Epidermal melanocyte (primary cell): ENCODE measurements at regions not wholly inside any gene's neighbourhood (a gene's known extent, or its start where the extent isn't known, plus 50 kb on each side); places are given as distances from the start of the nearest gene placed in this dataset.
A peak's percentile ranks its signal among the peaks of the same experiment; 100 is the strongest.
"Not testable (repeated sequence)": the region's sequence is repeated elsewhere in the genome, so short reads cannot be mapped to it uniquely, and the experiment has no call there.

ENCODE experiments used
- DNase-seq: peaks from one replicate; pipeline ENCODE4 v3.0.0; 2011; ENCODE audit warnings: low spot score; ENCODE audit not compliant: insufficient read length

DNA sequence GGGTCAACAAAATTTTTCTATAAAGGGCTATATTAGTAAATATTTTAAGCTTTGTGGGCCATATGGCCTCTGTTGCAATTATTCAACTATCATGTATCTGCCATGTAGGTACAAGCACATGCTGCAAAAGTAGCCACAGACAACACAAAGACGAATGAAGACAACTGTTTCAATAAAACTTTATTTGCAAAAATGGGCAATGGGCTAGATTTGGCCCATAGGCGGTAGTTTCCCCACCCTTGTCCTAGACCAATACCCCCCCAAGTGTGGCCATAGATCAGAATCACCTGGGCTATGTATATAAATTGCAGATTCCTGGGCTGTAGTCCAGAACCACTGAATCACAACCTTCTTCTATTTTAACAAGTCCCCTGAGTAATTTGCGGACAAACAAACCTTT, 331.0 kb upstream of the PSMD7 start:
- DNase-seq, result no peak

DNA sequence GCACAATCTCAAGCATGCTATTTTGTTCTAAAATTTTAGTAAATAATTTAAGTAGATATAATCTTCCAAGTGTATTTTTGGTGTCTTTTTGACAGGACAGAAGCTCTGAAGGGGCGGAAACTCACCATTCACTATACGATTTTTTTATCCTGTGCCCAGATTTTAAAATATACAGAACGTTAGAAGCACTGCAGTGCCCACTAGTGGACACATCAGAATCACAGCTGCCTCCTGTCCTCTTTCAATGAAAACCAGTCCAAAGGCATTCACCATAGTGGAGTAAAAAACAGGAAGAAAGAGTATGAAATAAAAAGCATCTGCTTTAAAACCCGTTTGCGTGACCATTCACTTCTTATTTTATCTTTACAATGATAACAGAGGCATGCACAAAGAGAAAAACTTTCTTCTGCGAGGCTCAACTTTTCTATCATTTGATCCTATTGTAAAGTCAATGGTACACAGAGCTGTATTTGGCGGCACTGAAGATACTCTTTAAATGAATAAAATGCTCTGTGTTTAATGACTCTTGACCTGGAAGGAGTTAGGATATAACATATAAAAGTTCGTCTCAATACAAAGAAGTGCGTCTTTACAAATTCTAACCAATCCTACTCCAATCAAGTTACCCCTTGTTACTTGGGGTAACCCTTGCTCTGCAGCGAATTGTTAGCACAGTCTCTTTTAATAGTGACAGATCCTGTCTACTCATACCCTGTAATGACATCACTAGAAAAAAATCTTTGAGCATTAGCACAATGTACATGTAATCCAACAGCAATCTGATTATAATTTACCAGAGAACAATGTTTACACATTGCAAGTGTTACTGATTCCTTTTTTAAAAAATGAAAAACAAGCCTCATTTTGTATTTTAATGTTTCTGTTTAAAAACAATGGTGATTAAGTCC, 339.8 kb upstream of the PSMD7 start:
- DNase-seq, result peak; percentile 59

DNA sequence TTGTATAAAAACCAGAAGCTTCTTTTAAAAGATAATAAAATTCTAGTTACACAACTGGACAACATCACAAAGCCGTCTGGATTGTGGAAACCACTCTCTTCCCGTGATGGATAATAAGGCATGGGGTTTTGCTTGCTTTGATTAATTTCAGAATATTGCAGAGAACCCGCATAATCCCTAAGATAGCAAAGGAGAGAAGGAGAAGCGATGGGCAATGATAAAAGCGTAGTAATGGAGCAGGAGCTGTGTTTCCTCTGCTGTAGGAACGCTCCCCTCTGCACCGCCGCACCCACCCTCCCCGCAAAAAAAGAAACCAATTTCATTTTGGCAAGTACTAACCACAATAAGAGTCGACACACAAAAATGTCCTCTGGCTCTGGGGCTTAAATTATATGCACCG, 340.9 kb upstream of the PSMD7 start:
- DNase-seq, result no peak

GRCh38 chr16:73955255-73955654, 341.4 kb upstream of the PSMD7 start:
- no peak for DNase-seq

DNA sequence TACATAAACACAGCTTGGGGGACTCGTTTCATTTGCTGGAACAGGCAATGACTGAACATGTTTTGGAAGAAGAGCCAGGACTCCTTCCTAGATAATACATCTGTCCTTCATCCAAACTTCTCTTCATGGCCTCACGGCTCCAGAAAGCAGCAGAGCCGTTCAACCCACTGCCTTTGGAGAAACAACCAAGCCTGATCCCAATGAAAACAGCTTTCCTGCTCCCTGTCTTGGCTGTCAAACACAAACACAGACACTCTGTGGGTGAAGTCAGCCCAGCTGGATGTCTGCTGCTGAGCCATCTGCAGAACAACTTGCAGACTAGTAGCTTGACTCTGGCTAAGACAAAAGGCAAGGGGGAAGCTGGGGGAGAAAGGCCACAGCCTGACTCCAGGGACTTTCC, 345.1 kb upstream of the PSMD7 start:
- DNase-seq, result no peak

DNA sequence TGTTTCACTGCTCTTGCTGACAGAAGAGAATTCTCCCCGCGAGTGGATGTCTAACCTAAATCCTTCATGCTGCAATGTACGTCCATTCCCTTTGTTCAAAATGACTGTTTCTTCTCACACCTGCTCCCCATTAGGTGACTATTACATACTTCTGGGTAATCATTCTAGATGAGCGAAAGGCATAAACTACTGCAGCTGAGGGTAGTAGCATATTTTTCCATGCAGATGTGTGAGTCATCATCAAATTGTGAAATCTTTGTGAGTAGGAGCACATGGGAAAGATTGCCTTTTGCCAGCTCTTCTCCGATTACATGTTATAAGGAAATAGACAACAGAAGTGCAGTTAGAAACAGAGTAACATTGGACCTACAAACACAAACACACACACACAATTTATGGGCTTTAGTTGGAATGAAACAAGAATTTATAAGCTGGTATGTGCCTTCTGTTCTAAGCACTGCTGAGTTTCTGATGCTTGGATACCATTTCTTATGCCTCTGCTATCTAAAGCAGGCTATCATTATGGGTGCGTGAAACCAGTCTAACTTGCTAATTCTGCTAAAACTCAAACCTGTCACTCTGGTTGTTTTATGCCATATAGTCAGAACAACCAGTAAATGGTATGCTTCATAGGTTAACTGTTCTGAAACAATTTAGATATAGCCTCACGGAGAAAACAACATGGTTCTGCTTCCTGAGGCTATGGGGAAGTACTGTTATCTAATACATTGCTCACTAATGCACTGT, 346.9 kb upstream of the PSMD7 start:
- peak; percentile 53 for DNase-seq

- DNase-seq, result no peak
These were observed 351.0 kb upstream of the PSMD7 start for GRCh38 chr16:73945631-73946030.

DNA sequence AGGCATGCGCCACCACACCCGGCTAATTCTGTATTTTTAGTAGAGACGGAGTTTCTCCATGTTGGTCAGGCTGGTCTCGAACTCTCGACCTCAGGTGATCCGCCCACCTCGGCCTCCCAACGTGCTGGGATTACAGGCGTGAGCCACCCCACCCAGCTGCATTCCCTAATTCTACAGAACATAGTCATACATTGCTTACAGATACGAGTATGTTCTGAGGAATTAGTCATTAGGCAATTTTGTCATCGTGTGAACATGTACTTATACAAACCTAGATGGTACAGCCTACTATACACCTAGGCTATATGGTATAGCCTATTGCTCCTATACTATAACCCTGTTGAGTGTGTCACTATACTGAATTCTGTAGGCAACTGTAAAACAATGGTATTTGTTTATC, 353.4 kb upstream of the PSMD7 start:
- not testable (repeated sequence) for DNase-seq

GRCh38 chr16:73940786-73941185, 355.8 kb upstream of the PSMD7 start:
- DNase-seq, result not testable (repeated sequence)

GRCh38 chr16:73923951-73924350, 372.7 kb upstream of the PSMD7 start:
- no peak for DNase-seq

- no peak for DNase-seq
These were observed 375.3 kb upstream of the PSMD7 start for GRCh38 chr16:73921295-73921694.

- DNase-seq, result no peak
These were observed 379.6 kb upstream of the PSMD7 start for GRCh38 chr16:73916829-73917594.

DNA sequence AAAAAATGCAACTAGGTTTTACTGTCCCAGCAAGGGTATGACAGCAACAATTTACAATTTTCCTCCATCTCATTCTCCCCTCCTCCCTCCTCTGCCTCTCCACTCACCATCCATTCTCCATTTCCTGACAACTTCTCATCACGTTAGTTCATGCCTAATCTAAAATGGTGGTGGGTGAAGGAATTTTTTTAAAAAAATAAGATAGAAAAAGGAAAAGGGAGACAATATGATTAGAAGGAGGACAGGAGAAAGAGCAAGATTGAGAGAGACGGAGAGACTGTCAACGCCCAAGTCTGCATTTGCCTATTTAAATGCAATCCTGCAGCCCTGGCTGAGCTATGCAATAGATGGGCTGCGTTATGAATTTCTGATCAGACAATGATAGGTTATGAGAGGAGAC, 380.7 kb upstream of the PSMD7 start:
- DNase-seq, result no peak

DNA sequence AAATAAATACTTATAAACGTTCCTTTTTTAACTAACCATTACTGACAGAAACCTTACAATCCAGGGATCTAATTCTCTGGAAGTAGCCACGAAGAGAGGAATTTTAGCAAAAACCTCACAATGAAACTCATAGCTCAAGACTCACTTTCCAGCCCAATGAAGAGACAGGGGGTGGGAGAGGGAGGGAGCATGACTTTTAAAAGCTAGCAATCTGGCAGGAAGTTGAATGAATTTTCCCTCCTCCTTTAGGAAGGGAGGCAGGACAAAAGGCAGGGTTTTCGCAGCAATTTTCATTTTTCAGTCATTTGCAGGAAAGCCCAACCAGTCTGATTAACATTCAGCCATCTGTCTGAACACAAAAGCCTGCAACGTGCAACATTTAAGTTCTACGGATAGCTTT, 381.5 kb upstream of the PSMD7 start:
- DNase-seq, result no peak

DNA sequence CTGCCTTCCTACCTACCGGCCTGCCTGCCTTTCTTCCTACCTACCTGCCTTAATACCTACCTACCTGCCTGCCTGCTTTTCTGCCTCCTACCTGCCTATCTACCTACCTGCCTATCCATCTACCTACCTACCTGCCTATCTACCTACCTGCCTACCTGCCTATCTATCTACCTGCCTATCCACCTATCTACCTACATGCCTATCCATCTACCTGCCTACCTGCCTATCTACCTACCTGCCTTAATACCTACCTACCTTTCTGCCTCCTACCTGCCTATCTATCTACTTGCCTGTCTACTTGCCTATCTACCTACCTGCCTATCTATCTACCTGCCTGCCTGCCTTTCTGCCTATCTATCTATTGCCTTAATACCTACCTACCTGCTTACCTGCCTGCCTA, 383.8 kb upstream of the PSMD7 start:
- no peak for DNase-seq

GRCh38 chr16:73912281-73912680, 384.3 kb upstream of the PSMD7 start:
- no peak for DNase-seq

- no peak for DNase-seq
These were observed 387.0 kb upstream of the PSMD7 start for GRCh38 chr16:73909529-73910035.

DNA sequence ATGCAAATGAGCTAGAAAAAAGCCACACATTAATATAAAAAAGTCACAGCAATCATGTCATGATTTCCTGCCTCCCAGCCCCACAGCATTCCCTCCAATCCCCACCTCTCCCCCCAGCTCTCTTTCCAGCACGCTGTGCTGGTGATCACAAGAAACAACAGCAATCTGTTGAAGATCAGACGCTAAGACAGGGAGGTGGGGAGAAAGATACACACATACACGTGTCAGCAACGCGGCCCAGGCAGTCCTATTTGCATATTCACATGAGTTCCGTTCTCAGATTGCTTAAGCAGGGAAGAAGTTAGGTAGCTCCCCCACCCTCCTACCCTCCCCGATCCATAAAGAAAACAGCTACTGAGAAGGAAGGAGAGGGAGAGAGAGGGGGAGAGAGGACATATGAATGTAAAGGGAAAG, 405.5 kb upstream of the PSMD7 start:
- no peak for DNase-seq

DNA sequence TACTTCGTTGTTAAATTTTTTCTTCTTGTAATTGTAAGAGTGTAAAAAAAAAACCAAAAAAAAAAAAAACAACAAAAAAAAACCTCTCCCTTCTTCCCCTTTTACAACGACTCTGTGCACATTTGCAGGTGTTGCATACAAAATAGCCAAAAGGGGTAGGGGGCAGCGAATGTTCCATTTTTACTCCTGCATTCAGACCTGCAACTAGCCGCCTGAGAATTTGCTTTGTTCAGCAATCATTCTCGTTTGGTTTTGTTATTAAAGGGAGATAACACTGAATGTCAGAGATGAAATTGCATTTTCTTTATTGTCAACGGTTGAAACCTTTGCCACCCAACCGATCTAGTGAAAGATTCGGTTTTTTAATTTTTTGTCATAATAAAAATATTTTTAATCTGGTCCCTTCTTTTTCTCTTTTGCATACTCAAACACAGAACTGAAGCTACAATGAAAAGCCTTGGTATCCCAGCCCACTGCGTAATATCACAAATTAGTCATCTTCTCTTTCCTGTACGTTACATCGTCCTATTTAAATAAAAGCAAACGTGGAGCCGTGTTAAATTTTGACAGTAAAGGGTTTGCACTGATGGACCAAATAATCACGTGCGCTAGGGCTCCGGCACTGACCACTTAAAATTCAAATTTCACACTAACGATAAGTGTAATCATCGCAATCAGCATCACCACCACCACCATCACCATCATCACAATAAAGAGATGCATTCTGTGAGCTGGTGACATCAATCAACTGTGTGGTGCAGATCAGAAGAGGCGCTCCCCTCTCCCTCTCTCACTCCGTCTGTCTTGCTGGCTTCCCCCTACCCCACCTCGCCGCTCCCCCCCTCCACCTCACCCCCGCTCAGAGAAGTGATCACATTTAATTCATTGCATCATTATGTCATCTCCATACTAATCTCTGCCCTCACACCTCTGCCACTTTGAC, 406.2 kb upstream of the PSMD7 start:
- no peak for DNase-seq

DNA sequence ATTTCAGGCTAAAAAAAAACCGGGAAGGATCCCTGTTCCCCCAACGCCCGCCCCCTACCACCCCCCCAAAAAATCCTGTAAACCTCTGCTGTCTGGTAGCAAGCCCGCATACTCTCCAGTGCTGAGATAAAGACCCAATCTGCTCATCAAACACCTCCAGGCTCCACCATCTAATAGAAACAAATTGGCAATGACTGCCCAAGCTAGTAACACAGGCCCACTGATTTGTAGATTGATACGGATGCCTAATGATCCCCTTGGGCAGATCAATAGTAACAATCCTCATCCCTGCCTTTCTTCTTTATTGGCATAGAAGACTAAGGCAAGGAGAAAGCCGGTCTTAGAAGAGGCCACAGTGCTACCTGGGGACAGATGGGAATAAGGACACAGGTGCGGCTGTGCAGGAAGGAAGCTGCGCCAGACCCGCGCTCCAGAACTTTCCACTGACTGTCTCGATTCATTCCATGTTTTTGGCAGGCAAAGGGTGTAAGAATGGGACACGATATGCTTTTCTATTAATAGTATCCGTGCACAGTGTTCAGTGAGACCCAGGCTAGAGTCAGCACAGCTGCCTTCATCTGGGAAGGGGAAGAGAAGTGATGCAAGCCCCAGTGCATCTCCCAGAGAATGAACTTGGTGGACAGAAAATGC, 407.6 kb upstream of the PSMD7 start:
- no peak for DNase-seq
